Liver (tissue), 3 donors: ENCODE measurements at regions not wholly inside any gene's neighbourhood (a gene's known extent, or its start where the extent isn't known, plus 50 kb on each side); places are given as distances from the start of the nearest gene placed in this dataset.

Source experiments
- ATF3 ChIP-seq: IDR thresholded peaks from 2 replicates; pipeline ENCODE4 v1.6.1; 2016; ENCODE audit warnings: antibody characterized with exemption
- FOXA1 ChIP-seq: IDR thresholded peaks from 2 replicates; pipeline ENCODE4 v1.6.1; 2016; ENCODE audit warnings: antibody characterized with exemption
- GABPA ChIP-seq, 2 donors: IDR thresholded peaks in 1 of 2; conservative IDR thresholded peaks in 1 of 2; 2 replicates each; pipeline ENCODE4 v1.6.1; 2016; ENCODE audit warnings: antibody characterized with exemption in 2 of 2, mild to moderate bottlenecking in 1 of 2, moderate library complexity in 1 of 2
- JUND ChIP-seq, 2 donors: IDR thresholded peaks; 2 replicates each; pipeline ENCODE4 v1.6.1; 2016; ENCODE audit warnings: antibody characterized with exemption in 2 of 2
- SP1 ChIP-seq: IDR thresholded peaks from 2 replicates; pipeline ENCODE4 v1.6.1; 2018; ENCODE audit warnings: antibody characterized with exemption, mild to moderate bottlenecking
- TAF1 ChIP-seq: conservative IDR thresholded peaks from 2 replicates; pipeline ENCODE4 v1.6.1; 2016; ENCODE audit warnings: antibody characterized with exemption, mild to moderate bottlenecking
- YY1 ChIP-seq: IDR thresholded peaks from 2 replicates; pipeline ENCODE4 v1.6.1; 2016; ENCODE audit warnings: antibody characterized with exemption, mild to moderate bottlenecking
- TF ChIP-seq, protein P1 (sequence below): fragments of 150-350 bp; IDR thresholded peaks from 2 replicates; pipeline ENCODE4 v1.5.1; 2017; ENCODE audit warnings: improper control_type of control experiment, low read depth, low read length; ENCODE audit not compliant: missing input control
- donor health status: healthy.
- donor health status: healthy.

DNA sequence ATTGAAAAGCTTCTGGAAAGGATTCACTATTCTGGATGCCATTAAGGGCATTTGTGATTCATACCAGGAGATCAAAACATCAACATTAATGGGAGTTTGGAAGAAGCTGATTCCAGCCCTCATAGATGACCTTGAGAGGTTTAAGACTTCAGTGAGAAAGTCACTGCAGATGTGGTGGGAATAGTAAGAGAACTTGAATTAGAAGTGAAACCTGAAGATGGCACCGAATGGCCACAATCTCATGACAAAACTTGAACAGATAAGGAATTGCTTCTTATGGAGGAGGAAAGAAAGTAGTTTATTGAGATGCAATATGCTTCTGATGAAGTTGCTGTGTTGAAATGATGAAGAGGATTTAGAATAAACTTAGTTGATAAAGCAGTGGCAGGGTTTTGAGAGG is 254.6 kb upstream of the SLC24A2 start:
- TF ChIP-seq TAF1 (no peak), JUND (IDR thresholded peaks at IDR 0.05) (no peak), YY1 (no peak), ATF3 (no peak), SP1 (no peak), FOXA1 (no peak), GABPA (IDR thresholded peaks at IDR 0.05 in 1 of 2, conservative IDR thresholded peaks at IDR 0.05 in 1 of 2) (no peak)
- TF ChIP-seq, protein P1, sequence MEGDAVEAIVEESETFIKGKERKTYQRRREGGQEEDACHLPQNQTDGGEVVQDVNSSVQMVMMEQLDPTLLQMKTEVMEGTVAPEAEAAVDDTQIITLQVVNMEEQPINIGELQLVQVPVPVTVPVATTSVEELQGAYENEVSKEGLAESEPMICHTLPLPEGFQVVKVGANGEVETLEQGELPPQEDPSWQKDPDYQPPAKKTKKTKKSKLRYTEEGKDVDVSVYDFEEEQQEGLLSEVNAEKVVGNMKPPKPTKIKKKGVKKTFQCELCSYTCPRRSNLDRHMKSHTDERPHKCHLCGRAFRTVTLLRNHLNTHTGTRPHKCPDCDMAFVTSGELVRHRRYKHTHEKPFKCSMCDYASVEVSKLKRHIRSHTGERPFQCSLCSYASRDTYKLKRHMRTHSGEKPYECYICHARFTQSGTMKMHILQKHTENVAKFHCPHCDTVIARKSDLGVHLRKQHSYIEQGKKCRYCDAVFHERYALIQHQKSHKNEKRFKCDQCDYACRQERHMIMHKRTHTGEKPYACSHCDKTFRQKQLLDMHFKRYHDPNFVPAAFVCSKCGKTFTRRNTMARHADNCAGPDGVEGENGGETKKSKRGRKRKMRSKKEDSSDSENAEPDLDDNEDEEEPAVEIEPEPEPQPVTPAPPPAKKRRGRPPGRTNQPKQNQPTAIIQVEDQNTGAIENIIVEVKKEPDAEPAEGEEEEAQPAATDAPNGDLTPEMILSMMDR = no peak
